ENCODE measurements at regions not wholly inside any gene's neighbourhood (a gene's known extent, or its start where the extent isn't known, plus 50 kb on each side); places are given as distances from the start of the nearest gene placed in this dataset.

GRCh38 chr7:13262929-13263530 is 575.6 kb downstream of the ARL4A start:
- no peak for TF ChIP-seq CREB1 (IDR thresholded peaks at IDR 0.05; ENCODE audit: low read depth)
- no peak for TF ChIP-seq CHD1 (IDR thresholded peaks at IDR 0.05; ENCODE audit: low read depth, low read length)
- no peak for TF ChIP-seq REST (IDR thresholded peaks at IDR 0.05; ENCODE audit: low read depth, low read length)
- TF ChIP-seq EZH2 (IDR thresholded peaks at IDR 0.05; ENCODE audit: borderline replicate concordance, control insufficient read depth, low read depth, low read length) = no peak
- no peak for TF ChIP-seq MXI1 (IDR thresholded peaks at IDR 0.05; ENCODE audit: low read depth, low read length)
- TF ChIP-seq NBN (IDR thresholded peaks at IDR 0.05) = no peak
- TF ChIP-seq CTCF (IDR thresholded peaks at IDR 0.05 in 2 of 3, conservative IDR thresholded peaks at IDR 0.05 in 1 of 3; ENCODE audit: control insufficient read depth in 2 of 3, extremely low read depth in 1 of 3, insufficient read depth in 1 of 3, low read depth in 3 of 3, low read length in 3 of 3) = peak in 2 of 3 experiments; percentile 13 to 54; a peak in 3 of 6 replicates
- no peak for TF ChIP-seq SIX5 (IDR thresholded peaks at IDR 0.05; ENCODE audit: low read depth, low read length, severe bottlenecking)
- TF ChIP-seq TCF12 (IDR thresholded peaks at IDR 0.05; ENCODE audit: low read depth, low read length) = no peak
- TF ChIP-seq NR2F1 (conservative IDR thresholded peaks at IDR 0.05) = no peak

All from GM12878 (cell line).